H54 (cell line): ENCODE measurements at regions not wholly inside any gene's neighbourhood (a gene's known extent, or its start where the extent isn't known, plus 50 kb on each side); places are given as distances from the start of the nearest gene placed in this dataset.
"Not testable (repeated sequence)": the region's sequence is repeated elsewhere in the genome, so short reads cannot be mapped to it uniquely, and the experiment has no call there.

Source experiments
- DNase-seq: peaks from one replicate; pipeline ENCODE4 v3.0.0; 2011; ENCODE audit warnings: low spot score, mixed read lengths; ENCODE audit not compliant: insufficient read length
- FAIRE-seq: peaks from 3 replicates; lab custom pipeline; 2011; peaks lifted over from hg19 to GRCh38; lab: Jason Lieb, UNC
- POLR2A ChIP-seq: IDR thresholded peaks from 2 replicates; pipeline ENCODE4 v1.6.1; 2011; ENCODE audit warnings: low read depth, mild to moderate bottlenecking, low read length

- no peak for FAIRE-seq
- no peak for TF ChIP-seq POLR2A
- no peak for DNase-seq
Observed at GRCh38 chr1:217134857-217135568, 411.8 kb upstream of the ESRRG start.

- DNase-seq = no peak
- FAIRE-seq = no peak
- no peak for TF ChIP-seq POLR2A
Observed at GRCh38 chr1:217133958-217134856, 411.0 kb upstream of the ESRRG start.

- FAIRE-seq (no peak), DNase-seq (no peak)
- TF ChIP-seq POLR2A = no peak
Observed at GRCh38 chr1:217133092-217133491, 409.9 kb upstream of the ESRRG start.

GRCh38 chr1:217123340-217123739 is 400.1 kb upstream of the ESRRG start:
- not testable (repeated sequence) for FAIRE-seq, DNase-seq

GRCh38 chr1:217117973-217118465 is 394.8 kb upstream of the ESRRG start:
- TF ChIP-seq POLR2A = no peak
- FAIRE-seq = no peak
- DNase-seq = no peak

- FAIRE-seq = no peak
- no peak for DNase-seq
- no peak for TF ChIP-seq POLR2A
Observed at GRCh38 chr1:217115404-217116380, 392.5 kb upstream of the ESRRG start.

GRCh38 chr1:217109928-217110327 is 386.7 kb upstream of the ESRRG start:
- no peak for TF ChIP-seq POLR2A
- no peak for FAIRE-seq

GRCh38 chr1:217106231-217106901 is 383.1 kb upstream of the ESRRG start:
- DNase-seq (no peak), FAIRE-seq (no peak)
- no peak for TF ChIP-seq POLR2A

More at GRCh38 chr1:217109928-217110327, 386.7 kb upstream of the ESRRG start:
- no peak for DNase-seq

- no peak for TF ChIP-seq POLR2A
- no peak for DNase-seq
- no peak for FAIRE-seq
Observed at GRCh38 chr1:217105437-217105836, 382.2 kb upstream of the ESRRG start.

- TF ChIP-seq POLR2A = no peak
- DNase-seq (no peak), FAIRE-seq (no peak)
Observed at GRCh38 chr1:217097819-217098218, 374.6 kb upstream of the ESRRG start.

GRCh38 chr1:217096200-217096599 is 373.0 kb upstream of the ESRRG start:
- no peak for TF ChIP-seq POLR2A
- DNase-seq (no peak), FAIRE-seq (no peak)

- no peak for FAIRE-seq
- no peak for TF ChIP-seq POLR2A
- no peak for DNase-seq
Observed at GRCh38 chr1:217095050-217095622, 371.9 kb upstream of the ESRRG start.

GRCh38 chr1:217091561-217091960 is 368.3 kb upstream of the ESRRG start:
- TF ChIP-seq POLR2A = no peak
- FAIRE-seq (no peak), DNase-seq (no peak)
